IMR-90 (cell line): ENCODE measurements at regions not wholly inside any gene's neighbourhood (a gene's known extent, or its start where the extent isn't known, plus 50 kb on each side); places are given as distances from the start of the nearest gene placed in this dataset.

Experiments
- ATAC-seq: fragments of 200-7000 bp; cut with Tn5 transposase; 2 replicates; pipeline ENCODE4 v1.9.1; 2020; ENCODE audit warnings: low read depth, mild to moderate bottlenecking, moderate library complexity
- BruUV-seq: library from RNA; stranded (reverse); fragments of 400-500 nt; replicated peaks from 2 replicates; lab custom pipeline; 2021; lab: Mats Ljungman, UMichigan
- CTCF ChIA-PET: fragments of 300-600 bp; formaldehyde crosslinking; extraction: SDS; loops from one replicate; lab custom pipeline; 2021; ENCODE audit warnings: antibody characterized with exemption; lab: Yijun Ruan, JAX
- POLR2A ChIA-PET: fragments of 300-600 bp; sonication (Branson Sonifier 250); formaldehyde crosslinking; loops from one replicate; lab custom pipeline; 2022; ENCODE audit warnings: antibody characterized with exemption; ENCODE audit not compliant: unreplicated experiment; lab: Charles Lee
- DNase-seq: peaks from one replicate; pipeline ENCODE4 v3.0.0; 2013
- H2AFZ ChIP-seq: replicated peaks from 2 replicates; pipeline ENCODE3; 2013; ENCODE audit warnings: low read length, mild to moderate bottlenecking; ENCODE audit not compliant: poor library complexity
- H2AK5ac ChIP-seq: 2 replicates; pipeline ENCODE4 v1.6.1; 2013; ENCODE audit warnings: low read depth, low read length, inconsistent platforms
- H2AK9ac ChIP-seq: replicated peaks from 2 replicates; pipeline ENCODE3; 2013; ENCODE audit warnings: mild to moderate bottlenecking, low read depth, low read length, moderate library complexity; ENCODE audit not compliant: poor library complexity
- H2BK120ac ChIP-seq: 2 replicates; pipeline ENCODE4 v1.6.1; 2013; ENCODE audit warnings: low read depth, low read length, inconsistent platforms
- H2BK15ac ChIP-seq: 3 replicates; pipeline ENCODE4 v1.6.1; 2013; ENCODE audit warnings: low read depth, low read length, inconsistent platforms
- H2BK20ac ChIP-seq: 2 replicates; pipeline ENCODE4 v1.6.1; 2013; ENCODE audit warnings: low read depth, mild to moderate bottlenecking, inconsistent platforms, low read length, moderate library complexity
- H2BK5ac ChIP-seq: 2 replicates; pipeline ENCODE4 v1.6.1; 2013; ENCODE audit warnings: mild to moderate bottlenecking, low read depth, low read length, inconsistent platforms; ENCODE audit not compliant: poor library complexity, severe bottlenecking
- H3K14ac ChIP-seq: replicated peaks from 2 replicates; pipeline ENCODE4 v1.6.1; 2013; ENCODE audit warnings: low read depth, low read length, inconsistent platforms
- H3K18ac ChIP-seq: 2 replicates; pipeline ENCODE4 v1.6.1; 2013; ENCODE audit warnings: low read depth, low read length, control low read depth
- H3K23ac ChIP-seq: 2 replicates; pipeline ENCODE4 v1.6.1; 2013; ENCODE audit warnings: low read depth, low read length, inconsistent platforms
- H3K27ac ChIP-seq: 2 replicates; pipeline ENCODE4 v1.5.1; 2013; ENCODE audit warnings: mild to moderate bottlenecking, control low read depth, low read length; ENCODE audit not compliant: insufficient read depth
- H3K27me3 ChIP-seq: 2 replicates; pipeline ENCODE4 v1.6.1; 2013; ENCODE audit warnings: low read length; ENCODE audit not compliant: control insufficient read depth, insufficient read depth
- H3K36me3 ChIP-seq: 2 replicates; pipeline ENCODE4 v1.6.1; 2013; ENCODE audit warnings: low read length, mixed read lengths; ENCODE audit not compliant: control insufficient read depth, insufficient read depth
- H3K4ac ChIP-seq: 2 replicates; pipeline ENCODE4 v1.6.1; 2013; ENCODE audit warnings: low read depth, low read length, inconsistent platforms
- H3K4me1 ChIP-seq: 2 replicates; pipeline ENCODE4 v1.6.1; 2013; ENCODE audit warnings: low read length, mixed read lengths; ENCODE audit not compliant: control insufficient read depth, insufficient read depth
- H3K4me2 ChIP-seq: 2 replicates; pipeline ENCODE4 v1.6.1; 2013; ENCODE audit warnings: low read depth, mild to moderate bottlenecking, control low read depth, low read length, moderate library complexity
- H3K4me3 ChIP-seq: 2 replicates; pipeline ENCODE4 v1.5.1; 2013; ENCODE audit warnings: low read depth, mild to moderate bottlenecking, control low read depth, low read length, moderate library complexity; ENCODE audit not compliant: insufficient read depth
- H3K56ac ChIP-seq: 2 replicates; pipeline ENCODE4 v1.6.1; 2013; ENCODE audit warnings: low read length, inconsistent platforms; ENCODE audit not compliant: insufficient read depth; ENCODE audit errors: extremely low read depth
- H3K79me1 ChIP-seq, 2 experiments: 2 replicates each; pipeline ENCODE4 v1.6.1; 2013; ENCODE audit warnings: low read length in 2 of 2, inconsistent platforms in 1 of 2, low read depth in 1 of 2
- H3K9ac ChIP-seq: 2 replicates; pipeline ENCODE4 v1.6.1; 2013; ENCODE audit warnings: low read depth, low read length, control low read depth
- H3K9me1 ChIP-seq: 2 replicates; pipeline ENCODE4 v1.6.1; 2013; ENCODE audit warnings: low read length, inconsistent platforms; ENCODE audit not compliant: insufficient read depth
- H3K9me3 ChIP-seq: 2 replicates; pipeline ENCODE4 v1.6.1; 2013; ENCODE audit warnings: low read length; ENCODE audit not compliant: control insufficient read depth, insufficient read depth
- H4K20me1 ChIP-seq: 2 replicates; pipeline ENCODE4 v1.6.1; 2013; ENCODE audit warnings: low read length, inconsistent platforms; ENCODE audit not compliant: insufficient read depth
- H4K5ac ChIP-seq: 2 replicates; pipeline ENCODE4 v1.6.1; 2013; ENCODE audit warnings: mild to moderate bottlenecking, low read depth, low read length, control low read depth
- H4K8ac ChIP-seq, 2 experiments: 2 replicates each; pipeline ENCODE4 v1.6.1; 2013; ENCODE audit warnings: low read depth in 2 of 2, low read length in 2 of 2, control low read depth in 1 of 2, inconsistent platforms in 1 of 2
- H4K91ac ChIP-seq: 2 replicates; pipeline ENCODE4 v1.6.1; 2013; ENCODE audit warnings: low read depth, low read length, inconsistent platforms; ENCODE audit not compliant: insufficient read depth
- BHLHE40 ChIP-seq: fragments of 150-350 bp; IDR thresholded peaks from 2 replicates; pipeline ENCODE4 v1.6.1; 2016; ENCODE audit warnings: mild to moderate bottlenecking, low read depth, low read length
- CEBPB ChIP-seq: IDR thresholded peaks from 2 replicates; pipeline ENCODE4 v1.6.1; 2012; ENCODE audit warnings: low read depth, low read length, improper control_type of control experiment
- FOS ChIP-seq: fragments of 150-350 bp; IDR thresholded peaks from 2 replicates; pipeline ENCODE4 v1.6.1; 2016; ENCODE audit warnings: low read depth, low read length
- MAFK ChIP-seq: IDR thresholded peaks from 2 replicates; pipeline ENCODE4 v1.6.1; 2012; ENCODE audit warnings: low read depth, low read length, improper control_type of control experiment
- MAZ ChIP-seq: IDR thresholded peaks from 2 replicates; pipeline ENCODE4 v1.6.1; 2012; ENCODE audit warnings: low read depth, mild to moderate bottlenecking, low read length, improper control_type of control experiment, moderate library complexity, borderline replicate concordance
- POLR2A ChIP-seq: IDR thresholded peaks from 2 replicates; pipeline ENCODE4 v1.6.1; 2012; ENCODE audit warnings: mild to moderate bottlenecking, low read depth, low read length
- RFX5 ChIP-seq: IDR thresholded peaks from 2 replicates; pipeline ENCODE4 v1.8.0; 2012; ENCODE audit warnings: low read depth, mild to moderate bottlenecking, low read length, moderate library complexity
- SMC3 ChIP-seq: fragments of 150-350 bp; IDR thresholded peaks from 2 replicates; pipeline ENCODE4 v1.6.1; 2016; ENCODE audit warnings: low read depth, mild to moderate bottlenecking, antibody characterized with exemption, low read length, moderate library complexity
- WGBS, 2 experiments: methylation state at CpG; one replicate each; pipeline versions ENCODE4 v1.1.5 to v1.1.7; 2013; ENCODE audit warnings: missing lambda C conversion rate in 2 of 2; ENCODE audit not compliant: insufficient read length in 1 of 2; ENCODE audit errors: extremely low coverage in 2 of 2; 5-methylcytosine and 5-hydroxymethylcytosine counted together
- dilution Hi-C: fragments of 300-500 bp; cut with HindIII; formaldehyde crosslinking; loops from one replicate; pipeline ENCODE4 v1.14.3; 2018; ENCODE audit warnings: low sequenced_read_pairs; ENCODE audit not compliant: unreplicated experiment
- in situ Hi-C: fragments of 300-500 bp; cut with MboI; formaldehyde crosslinking; loops from 3 replicates; pipeline ENCODE4 v1.14.3; 2019; ENCODE audit warnings: low sequenced_read_pairs, inconsistent platforms, mixed read lengths
- intact Hi-C: fragments of 100-400 bp; cut with micrococcal nuclease; formaldehyde crosslinking; loops from 2 replicates; pipeline ENCODE4 v1.10.0; 2022
- TF ChIP-seq, protein P1 (sequence below): conservative IDR thresholded peaks from 2 replicates; pipeline ENCODE4 v1.5.1; 2012; ENCODE audit warnings: mild to moderate bottlenecking, low read depth, low read length, improper control_type of control experiment

DNA sequence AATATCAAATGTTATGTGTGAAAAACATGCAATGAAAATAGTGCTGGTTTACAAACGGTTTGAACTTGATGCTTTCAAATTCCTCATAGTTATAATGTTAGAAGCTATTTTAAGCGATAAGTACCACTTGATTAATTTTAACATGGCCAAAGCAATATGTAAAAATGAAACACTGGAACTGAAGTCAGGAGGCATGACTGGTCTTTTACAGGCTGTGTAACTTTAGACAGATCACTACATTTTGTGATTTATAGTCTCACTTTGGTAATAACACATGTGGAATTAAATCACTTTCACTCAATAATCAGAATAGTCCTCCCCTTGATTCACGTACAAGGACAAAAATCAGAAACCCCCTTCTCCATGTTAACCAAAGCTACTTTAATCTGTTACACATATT is 482.7 kb upstream of the NECTIN3 start:
- no peak overlapping the region for H4K8ac ChIP-seq
- ATAC-seq = no peak

More for the DNA sequence above, 482.7 kb upstream of the NECTIN3 start:
- no peak overlapping the region for H2AK9ac ChIP-seq
- no peak overlapping the region for H3K4ac ChIP-seq
- no TSS peak for BruUV-seq
- no peaks in the 10 kb centered on the region for H3K36me3 ChIP-seq
- no peak overlapping the region for H2BK20ac ChIP-seq
- H3K14ac ChIP-seq = no peak overlapping the region
- no peak overlapping the region for H2BK120ac ChIP-seq
- H3K4me2 ChIP-seq = no peak overlapping the region
- H4K20me1 ChIP-seq = no peaks in the 10 kb centered on the region
- no peak overlapping the region for H3K9ac ChIP-seq
- H3K4me1 ChIP-seq = no peaks in the 10 kb centered on the region
- intact Hi-C loops = no loop called here
- in situ Hi-C loops = no loop called here
- no peak overlapping the region for H3K27ac ChIP-seq
- H2AK5ac ChIP-seq = no peak overlapping the region
- no peak overlapping the region for H3K56ac ChIP-seq
- no CpG with 5 or more reads among the region's 3 CpGs for WGBS, 2 experiments
- H3K4me3 ChIP-seq = no peak overlapping the region
- H3K9me3 ChIP-seq = no peaks in the 10 kb centered on the region; the same call in 1 of the 2 replicates
- DNase-seq = no peak
- H3K79me1 ChIP-seq = no peaks in the 10 kb centered on the region
- ChIA-PET CTCF (no interaction called here), POLR2A (no interaction called here)
- H4K5ac ChIP-seq = no peak overlapping the region
- no peaks in the 10 kb centered on the region for H3K9me1 ChIP-seq
- dilution Hi-C loops = no loop called here
- H3K27me3 ChIP-seq = no peaks in the 10 kb centered on the region
- no peak overlapping the region for H2BK5ac ChIP-seq
- H2AFZ ChIP-seq = no peak overlapping the region
- H3K23ac ChIP-seq = no peak overlapping the region
- TF ChIP-seq BHLHE40 = no peak
- TF ChIP-seq CEBPB = no peak
- no peak for TF ChIP-seq POLR2A
- TF ChIP-seq MAZ = no peak
- no peak for TF ChIP-seq MAFK
- TF ChIP-seq SMC3 = no peak
- no peak for TF ChIP-seq FOS
- TF ChIP-seq RFX5 = no peak
- TF ChIP-seq, protein P1, sequence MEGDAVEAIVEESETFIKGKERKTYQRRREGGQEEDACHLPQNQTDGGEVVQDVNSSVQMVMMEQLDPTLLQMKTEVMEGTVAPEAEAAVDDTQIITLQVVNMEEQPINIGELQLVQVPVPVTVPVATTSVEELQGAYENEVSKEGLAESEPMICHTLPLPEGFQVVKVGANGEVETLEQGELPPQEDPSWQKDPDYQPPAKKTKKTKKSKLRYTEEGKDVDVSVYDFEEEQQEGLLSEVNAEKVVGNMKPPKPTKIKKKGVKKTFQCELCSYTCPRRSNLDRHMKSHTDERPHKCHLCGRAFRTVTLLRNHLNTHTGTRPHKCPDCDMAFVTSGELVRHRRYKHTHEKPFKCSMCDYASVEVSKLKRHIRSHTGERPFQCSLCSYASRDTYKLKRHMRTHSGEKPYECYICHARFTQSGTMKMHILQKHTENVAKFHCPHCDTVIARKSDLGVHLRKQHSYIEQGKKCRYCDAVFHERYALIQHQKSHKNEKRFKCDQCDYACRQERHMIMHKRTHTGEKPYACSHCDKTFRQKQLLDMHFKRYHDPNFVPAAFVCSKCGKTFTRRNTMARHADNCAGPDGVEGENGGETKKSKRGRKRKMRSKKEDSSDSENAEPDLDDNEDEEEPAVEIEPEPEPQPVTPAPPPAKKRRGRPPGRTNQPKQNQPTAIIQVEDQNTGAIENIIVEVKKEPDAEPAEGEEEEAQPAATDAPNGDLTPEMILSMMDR = no peak
- no peak overlapping the region for H4K91ac ChIP-seq
- H2BK15ac ChIP-seq = no peak overlapping the region; the same call in 2 of the 3 replicates
- no peak overlapping the region for H3K18ac ChIP-seq
